KOPT-K1 (cell line): ENCODE measurements at regions not wholly inside any gene's neighbourhood (a gene's known extent, or its start where the extent isn't known, plus 50 kb on each side); places are given as distances from the start of the nearest gene placed in this dataset.

ENCODE experiments used
- H3K27ac ChIP-seq: fragments of 200-600 bp; sonication (generic); 2 replicates; pipeline ENCODE4 v1.5.1; 2016; ENCODE audit warnings: antibody characterized with exemption, mild to moderate bottlenecking, low read depth, low read length; ENCODE audit not compliant: poor library complexity, severe bottlenecking
- H3K36me3 ChIP-seq: fragments of 200-600 bp; sonication (generic); 2 replicates; pipeline ENCODE4 v1.5.1; 2017; ENCODE audit warnings: antibody characterized with exemption, mild to moderate bottlenecking, low read length, moderate library complexity; ENCODE audit not compliant: insufficient read depth
- H3K9me3 ChIP-seq: fragments of 200-600 bp; sonication (generic); 2 replicates; pipeline ENCODE4 v1.5.1; 2017; ENCODE audit warnings: antibody characterized with exemption, low read length, mild to moderate bottlenecking; ENCODE audit not compliant: insufficient read depth, poor library complexity, severe bottlenecking

DNA sequence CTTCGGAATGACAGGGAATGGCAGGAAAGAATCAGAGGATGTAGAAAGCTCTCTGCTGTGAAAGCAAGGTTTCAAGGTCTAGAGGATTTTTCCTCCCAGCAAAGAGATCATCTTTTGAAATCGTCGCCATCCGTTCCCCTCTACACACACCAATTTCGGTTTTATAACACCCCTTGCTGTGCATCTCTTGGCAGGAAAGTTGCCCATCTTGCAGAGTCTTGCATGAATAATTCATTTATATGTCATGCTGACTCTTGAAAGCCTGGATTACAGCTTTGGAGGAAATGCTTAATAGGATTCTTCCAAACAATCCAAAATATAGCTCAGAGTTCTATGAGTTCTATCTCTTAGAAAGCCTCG lies 262.7 kb downstream of the CHL1 start:
- Histone ChIP-seq H3K27ac (no peak overlapping the region), H3K36me3 (no peaks in the 10 kb centered on the region), H3K9me3 (no peaks in the 10 kb centered on the region)

- no peak overlapping the region for H3K27ac ChIP-seq
- no peaks in the 10 kb centered on the region for H3K36me3 ChIP-seq
- no peaks in the 10 kb centered on the region for H3K9me3 ChIP-seq
Observed at GRCh38 chr3:461006-461405, 264.4 kb downstream of the CHL1 start.

GRCh38 chr3:462851-463250 lies 266.3 kb downstream of the CHL1 start:
- H3K9me3 ChIP-seq = no peaks in the 10 kb centered on the region
- H3K36me3 ChIP-seq = no peaks in the 10 kb centered on the region
- no peak overlapping the region for H3K27ac ChIP-seq

GRCh38 chr3:463252-464192 lies 267.0 kb downstream of the CHL1 start:
- Histone ChIP-seq H3K9me3 (no peaks in the 10 kb centered on the region), H3K27ac (no peak overlapping the region), H3K36me3 (no peaks in the 10 kb centered on the region)

DNA sequence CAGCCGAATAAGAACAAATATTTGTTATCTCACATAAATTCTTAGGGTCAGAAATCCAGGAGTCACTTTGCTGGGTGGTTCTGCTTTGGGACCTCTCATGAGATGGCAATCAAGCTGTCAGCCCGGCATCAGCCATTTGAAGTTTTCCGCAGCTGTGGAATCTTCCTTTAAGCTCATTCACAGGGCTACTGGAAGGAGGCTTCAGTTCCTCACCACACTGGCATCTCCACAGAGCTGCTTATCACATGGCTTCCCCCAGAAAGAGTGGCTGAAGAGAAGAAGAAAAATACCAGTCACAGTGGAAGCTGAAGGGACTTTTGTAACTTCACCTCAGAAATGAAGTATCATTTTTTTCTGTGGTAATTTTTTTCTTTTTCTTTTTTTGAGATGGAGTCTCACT lies 267.7 kb downstream of the CHL1 start:
- Histone ChIP-seq H3K27ac (no peak overlapping the region), H3K36me3 (no peaks in the 10 kb centered on the region), H3K9me3 (no peaks in the 10 kb centered on the region)

DNA sequence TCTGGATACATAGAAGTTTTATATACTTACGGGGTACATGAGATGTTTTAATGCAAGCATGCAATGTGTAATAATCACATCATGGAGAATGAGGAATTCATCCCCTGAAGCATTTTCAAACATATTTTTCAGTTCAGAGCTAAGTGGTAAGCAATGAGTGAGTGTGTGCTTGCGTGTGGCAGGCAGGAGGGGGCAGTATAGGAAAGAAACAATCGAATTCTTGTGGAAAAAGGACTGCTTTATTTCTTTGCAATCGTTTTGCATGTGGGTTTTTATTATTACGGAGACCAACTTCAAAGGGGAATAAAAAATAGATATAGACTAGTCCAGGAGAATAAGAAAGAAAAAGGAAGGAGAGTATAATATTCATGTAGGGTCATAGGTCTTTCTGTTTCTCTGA lies 271.6 kb downstream of the CHL1 start:
- no peak overlapping the region for H3K27ac ChIP-seq
- peaks cover 9% of the 10 kb centered on the region for H3K9me3 ChIP-seq
- no peaks in the 10 kb centered on the region for H3K36me3 ChIP-seq

DNA sequence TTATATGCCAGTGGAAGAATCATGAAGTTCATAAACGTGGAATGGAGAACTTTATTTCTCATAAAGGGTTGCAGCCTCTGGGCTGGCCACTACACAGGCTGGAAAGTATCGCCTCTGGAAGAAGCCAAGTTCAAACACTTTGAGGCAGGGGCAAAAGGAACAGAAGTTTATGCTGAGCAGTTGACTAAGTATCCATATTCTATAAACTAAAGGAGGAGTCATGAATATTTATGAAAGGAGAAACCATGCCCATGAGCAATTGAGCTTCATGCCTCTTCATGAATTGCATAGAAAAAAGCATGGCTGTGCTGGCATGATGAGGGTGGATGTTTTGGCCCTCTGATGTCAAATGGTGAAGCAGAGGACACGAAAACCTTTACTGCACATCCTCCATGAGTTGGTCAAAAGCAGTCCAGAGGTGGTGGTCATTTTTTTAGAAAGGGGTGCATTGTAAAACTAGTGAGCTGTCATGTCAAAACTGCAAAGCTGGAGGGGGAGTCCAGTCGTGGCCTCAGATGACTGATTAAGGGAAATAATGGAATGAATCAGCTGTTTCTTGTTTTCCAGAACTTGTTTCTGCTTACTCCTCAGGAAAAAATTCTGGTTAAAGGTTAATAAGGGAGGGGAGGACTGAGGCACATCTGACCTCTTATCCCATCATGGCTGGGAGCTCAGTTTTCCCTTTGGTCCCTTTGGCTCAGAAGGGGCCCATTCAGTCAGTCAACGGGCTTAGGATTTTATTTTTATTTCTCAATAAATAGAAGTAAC lies 276.7 kb downstream of the CHL1 start:
- peaks cover 9% of the 10 kb centered on the region for H3K9me3 ChIP-seq
- no peaks in the 10 kb centered on the region for H3K36me3 ChIP-seq
- no peak overlapping the region for H3K27ac ChIP-seq

DNA sequence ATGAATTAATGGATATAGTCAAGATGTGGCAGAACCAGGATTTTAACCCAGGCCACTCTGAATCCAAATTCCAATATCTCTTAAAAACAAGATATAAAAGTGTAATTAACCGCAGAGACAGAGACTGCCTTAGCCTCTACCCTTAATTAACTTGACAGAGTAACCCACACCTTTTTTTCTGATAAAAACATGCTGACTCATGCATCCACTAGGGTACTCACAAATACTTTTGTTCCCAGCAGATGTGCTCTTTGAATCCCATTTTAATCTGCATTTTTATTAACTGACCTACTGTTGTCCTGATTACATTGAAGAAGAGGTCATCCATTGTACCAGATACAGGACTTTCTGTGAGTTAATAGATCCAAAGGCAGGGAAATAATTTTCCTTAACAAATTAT lies 278.3 kb downstream of the CHL1 start:
- no peaks in the 10 kb centered on the region for H3K36me3 ChIP-seq
- H3K27ac ChIP-seq = no peak overlapping the region
- H3K9me3 ChIP-seq = peaks cover 9% of the 10 kb centered on the region

DNA sequence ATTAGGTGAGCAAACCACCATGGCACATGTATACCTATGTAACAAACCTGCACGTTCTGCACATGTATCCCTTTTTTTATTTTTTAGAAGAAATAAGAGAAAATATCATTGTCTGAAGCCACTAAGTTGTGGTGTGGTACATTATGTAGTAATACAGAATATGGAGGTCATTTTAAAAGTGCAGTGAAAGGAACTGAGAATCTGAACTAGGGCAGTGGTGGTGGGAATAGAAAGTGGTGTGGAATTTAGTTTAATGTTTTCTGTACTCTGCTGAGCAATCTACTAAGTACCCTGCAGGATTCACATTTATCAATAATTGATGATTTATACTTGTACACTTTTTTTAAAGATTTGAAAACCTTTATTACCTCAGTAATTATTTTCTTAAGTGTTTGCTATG lies 283.5 kb downstream of the CHL1 start:
- no peak overlapping the region for H3K27ac ChIP-seq
- no peaks in the 10 kb centered on the region for H3K36me3 ChIP-seq
- H3K9me3 ChIP-seq = no peaks in the 10 kb centered on the region

- Histone ChIP-seq H3K9me3 (no peaks in the 10 kb centered on the region), H3K27ac (no peak overlapping the region), H3K36me3 (no peaks in the 10 kb centered on the region)
Observed at GRCh38 chr3:481111-481510, 284.5 kb downstream of the CHL1 start.

DNA sequence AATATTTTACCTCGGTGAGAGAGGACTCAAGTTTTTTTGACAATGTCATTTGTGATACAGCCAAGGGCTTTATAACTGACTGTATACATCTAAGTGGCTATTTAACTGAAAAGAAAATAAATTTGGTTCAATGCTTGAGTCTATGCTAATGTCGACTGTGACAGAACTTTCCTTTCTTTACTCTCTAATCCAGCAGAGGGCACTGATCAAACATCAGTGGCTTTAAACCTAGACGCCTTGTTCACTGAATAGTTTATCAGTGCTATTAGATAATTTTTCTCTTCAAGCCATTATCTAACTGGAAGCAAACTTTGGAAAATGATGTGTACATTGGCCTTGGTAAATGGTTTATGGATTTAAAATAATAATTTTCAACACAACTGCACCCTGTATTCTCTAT lies 285.1 kb downstream of the CHL1 start:
- Histone ChIP-seq H3K9me3 (no peaks in the 10 kb centered on the region), H3K36me3 (no peaks in the 10 kb centered on the region), H3K27ac (no peak overlapping the region)

DNA sequence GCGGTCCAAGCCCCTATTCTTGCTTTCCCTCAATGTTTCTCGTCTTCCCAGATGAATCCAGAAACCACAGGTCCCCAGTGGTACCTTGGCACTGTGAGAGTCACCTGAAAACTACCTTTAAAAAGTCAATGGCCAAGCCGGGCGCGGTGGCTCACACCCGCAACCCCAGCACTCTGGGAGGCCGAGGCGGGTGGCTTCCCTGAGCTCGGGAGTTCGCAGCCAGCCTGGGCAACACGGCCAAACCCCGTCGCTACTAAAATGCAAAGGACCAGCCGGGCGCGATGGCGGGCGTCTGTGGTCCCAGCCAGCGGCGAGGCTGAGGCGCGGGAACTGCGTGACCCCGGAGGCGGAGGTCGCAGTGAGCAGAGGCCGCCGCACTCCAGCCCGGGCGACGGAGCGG lies 285.9 kb downstream of the CHL1 start:
- no peaks in the 10 kb centered on the region for H3K36me3 ChIP-seq
- H3K9me3 ChIP-seq = no peaks in the 10 kb centered on the region
- no peak overlapping the region for H3K27ac ChIP-seq

- H3K27ac ChIP-seq = no peak overlapping the region
- no peaks in the 10 kb centered on the region for H3K36me3 ChIP-seq
- no peaks in the 10 kb centered on the region for H3K9me3 ChIP-seq
Observed at GRCh38 chr3:484341-484740, 287.8 kb downstream of the CHL1 start.

DNA sequence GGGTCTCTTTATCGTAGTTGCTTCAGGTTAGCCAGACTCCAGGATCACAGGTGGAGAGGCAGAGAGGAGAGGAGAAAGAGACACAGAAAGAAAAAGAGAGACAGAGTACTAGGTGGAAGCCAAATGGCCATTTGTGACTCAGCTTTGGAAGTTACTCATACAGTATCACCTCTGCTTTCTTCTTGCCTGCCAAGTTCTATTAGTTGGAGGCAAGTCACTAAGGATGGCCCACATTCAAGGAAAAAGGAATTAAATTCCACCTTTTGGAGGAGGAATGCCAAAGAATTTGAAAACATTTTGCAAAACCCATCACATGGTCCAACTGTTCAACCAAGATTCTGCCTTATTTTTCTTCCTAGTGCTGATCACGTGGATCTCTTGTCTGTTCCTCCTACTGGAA lies 291.1 kb downstream of the CHL1 start:
- Histone ChIP-seq H3K27ac (no peak overlapping the region), H3K9me3 (no peaks in the 10 kb centered on the region), H3K36me3 (no peaks in the 10 kb centered on the region)

GRCh38 chr3:492586-493316 lies 296.2 kb downstream of the CHL1 start:
- H3K9me3 ChIP-seq = no peaks in the 10 kb centered on the region
- no peaks in the 10 kb centered on the region for H3K36me3 ChIP-seq
- H3K27ac ChIP-seq = no peak overlapping the region
